ENCODE measurements at regions not wholly inside any gene's neighbourhood (a gene's known extent, or its start where the extent isn't known, plus 50 kb on each side); places are given as distances from the start of the nearest gene placed in this dataset.
"Not testable (repeated sequence)": the region's sequence is repeated elsewhere in the genome, so short reads cannot be mapped to it uniquely, and the experiment has no call there.

DNA sequence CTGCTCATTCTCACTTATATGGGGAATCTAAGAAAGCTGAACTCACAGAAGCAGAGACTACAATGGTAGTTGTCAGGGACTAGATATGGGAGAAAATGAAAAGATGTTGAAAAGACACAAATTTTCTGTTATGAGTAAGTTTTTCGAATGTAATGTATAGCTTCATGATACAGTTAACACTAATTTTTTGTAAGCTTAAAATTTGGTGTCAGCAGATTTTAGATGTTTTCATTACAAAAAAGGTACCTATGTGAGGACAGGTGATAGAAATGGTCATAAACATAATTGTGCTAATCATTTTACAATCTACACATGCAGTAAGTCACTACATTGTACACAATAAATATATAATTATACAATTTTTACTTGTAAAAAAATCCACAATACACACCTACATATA, 286.6 kb downstream of the ZNF33B start:
- Histone ChIP-seq H3K4me1 (ENCODE audit: insufficient read depth, low read length) (no peaks in the 10 kb centered on the region), H3K9me3 (ENCODE audit: insufficient read depth, low read depth, low read length) (peaks cover 42% of the 10 kb centered on the region), H3K27ac (ENCODE audit: low read length) (no peak overlapping the region), H3K9ac (ENCODE audit: low read depth, low read length) (no peak overlapping the region), H3K27me3 (ENCODE audit: insufficient read depth, low read length) (no peaks in the 10 kb centered on the region), H3K36me3 (ENCODE audit: insufficient read depth, low read depth, low read length) (no peaks in the 10 kb centered on the region), H3K4me3 (ENCODE audit: low read length) (no peak overlapping the region)

- not testable (repeated sequence) for H3K36me3 ChIP-seq (ENCODE audit: insufficient read depth, low read depth, low read length); H3K9ac ChIP-seq (ENCODE audit: low read depth, low read length); H3K27me3 ChIP-seq (ENCODE audit: insufficient read depth, low read length); H3K4me3 ChIP-seq (ENCODE audit: low read length); H3K27ac ChIP-seq (ENCODE audit: low read length); H3K4me1 ChIP-seq (ENCODE audit: insufficient read depth, low read length)
- peaks cover 77% of the 10 kb centered on the region for H3K9me3 ChIP-seq (ENCODE audit: insufficient read depth, low read depth, low read length)
These were observed 301.6 kb downstream of the ZNF33B start for GRCh38 chr10:42336593-42337337.

DNA sequence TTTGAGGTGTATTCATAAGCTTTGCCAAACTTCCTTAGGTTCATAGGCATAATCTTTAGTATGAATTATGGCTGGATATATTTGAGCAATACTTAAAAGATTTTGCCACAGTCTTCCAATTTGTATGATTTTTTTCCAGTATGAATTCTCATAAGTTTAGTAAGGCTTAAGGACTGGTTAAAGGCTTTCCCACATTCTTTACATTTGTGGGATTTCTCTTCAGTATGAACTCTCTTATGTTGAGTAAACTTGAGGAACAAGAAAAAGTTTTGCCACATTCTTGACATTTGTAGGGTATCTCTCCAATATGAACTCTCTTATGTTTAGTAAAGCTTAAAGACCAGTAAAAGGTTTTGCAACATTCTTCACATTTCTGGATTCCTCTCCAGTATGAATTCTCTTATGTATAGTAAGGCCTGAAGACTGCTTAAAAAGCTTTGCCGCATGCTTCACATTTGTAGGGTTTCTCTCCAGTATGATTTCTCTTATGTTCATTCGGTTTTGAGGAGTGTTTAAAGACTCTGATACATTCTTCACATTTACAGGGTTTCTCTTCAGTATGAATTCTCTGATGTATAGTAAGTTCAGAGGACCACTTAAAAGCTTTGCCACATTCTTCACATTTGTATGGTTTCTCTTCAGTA, 302.6 kb downstream of the ZNF33B start:
- not testable (repeated sequence) for H3K9ac ChIP-seq (ENCODE audit: low read depth, low read length); H3K36me3 ChIP-seq (ENCODE audit: insufficient read depth, low read depth, low read length); H3K27ac ChIP-seq (ENCODE audit: low read length); H3K4me3 ChIP-seq (ENCODE audit: low read length); H3K27me3 ChIP-seq (ENCODE audit: insufficient read depth, low read length); H3K4me1 ChIP-seq (ENCODE audit: insufficient read depth, low read length)
- peaks cover 81% of the 10 kb centered on the region for H3K9me3 ChIP-seq (ENCODE audit: insufficient read depth, low read depth, low read length)

GRCh38 chr10:42304341-42304740, 334.0 kb downstream of the ZNF33B start:
- Histone ChIP-seq H3K36me3 (ENCODE audit: insufficient read depth, low read depth, low read length) (no peaks in the 10 kb centered on the region), H3K27ac (ENCODE audit: low read length) (no peak overlapping the region), H3K9ac (ENCODE audit: low read depth, low read length) (no peak overlapping the region), H3K27me3 (ENCODE audit: insufficient read depth, low read length) (no peaks in the 10 kb centered on the region), H3K9me3 (ENCODE audit: insufficient read depth, low read depth, low read length) (peaks cover 97% of the 10 kb centered on the region), H3K4me3 (ENCODE audit: low read length) (peak overlapping the region; percentile 6; the same call in 1 of the 2 replicates), H3K4me1 (ENCODE audit: insufficient read depth, low read length) (no peaks in the 10 kb centered on the region)

DNA sequence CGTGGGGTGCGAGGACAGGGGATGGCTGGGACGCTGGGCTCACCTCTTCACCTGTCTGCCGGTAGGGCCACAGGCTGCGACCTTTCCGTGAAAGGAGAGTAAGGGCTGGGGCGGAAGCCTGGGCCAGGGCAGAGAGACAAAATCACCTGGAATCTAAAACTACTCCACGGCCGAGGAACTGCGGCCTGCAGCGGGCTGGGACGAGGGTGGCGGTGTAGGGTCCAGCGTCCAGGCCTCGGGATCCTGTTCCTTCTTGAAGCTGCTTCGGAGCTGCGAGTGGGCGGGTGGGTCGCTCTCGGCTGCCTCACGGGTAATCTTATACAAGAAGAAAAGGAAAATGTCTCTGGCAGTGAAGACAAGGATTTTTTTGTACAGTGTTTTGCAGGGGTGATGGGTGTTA, 356.5 kb downstream of the ZNF33B start:
- not testable (repeated sequence) for H3K36me3 ChIP-seq (ENCODE audit: insufficient read depth, low read depth, low read length); H3K9me3 ChIP-seq (ENCODE audit: insufficient read depth, low read depth, low read length)

GRCh38 chr10:42269788-42270187, 368.6 kb downstream of the ZNF33B start:
- H3K4me3 ChIP-seq (ENCODE audit: low read length); H3K4me1 ChIP-seq (ENCODE audit: insufficient read depth, low read length); H3K27me3 ChIP-seq (ENCODE audit: insufficient read depth, low read length); H3K36me3 ChIP-seq (ENCODE audit: insufficient read depth, low read depth, low read length); H3K9ac ChIP-seq (ENCODE audit: low read depth, low read length); H3K27ac ChIP-seq (ENCODE audit: low read length): not testable (repeated sequence)
- H3K9me3 ChIP-seq (ENCODE audit: insufficient read depth, low read depth, low read length), result peaks cover 14% of the 10 kb centered on the region

More for the DNA sequence above, 356.5 kb downstream of the ZNF33B start:
- not testable (repeated sequence) for H3K4me1 ChIP-seq (ENCODE audit: insufficient read depth, low read length); H3K27me3 ChIP-seq (ENCODE audit: insufficient read depth, low read length); H3K4me3 ChIP-seq (ENCODE audit: low read length); H3K9ac ChIP-seq (ENCODE audit: low read depth, low read length); H3K27ac ChIP-seq (ENCODE audit: low read length)

DNA sequence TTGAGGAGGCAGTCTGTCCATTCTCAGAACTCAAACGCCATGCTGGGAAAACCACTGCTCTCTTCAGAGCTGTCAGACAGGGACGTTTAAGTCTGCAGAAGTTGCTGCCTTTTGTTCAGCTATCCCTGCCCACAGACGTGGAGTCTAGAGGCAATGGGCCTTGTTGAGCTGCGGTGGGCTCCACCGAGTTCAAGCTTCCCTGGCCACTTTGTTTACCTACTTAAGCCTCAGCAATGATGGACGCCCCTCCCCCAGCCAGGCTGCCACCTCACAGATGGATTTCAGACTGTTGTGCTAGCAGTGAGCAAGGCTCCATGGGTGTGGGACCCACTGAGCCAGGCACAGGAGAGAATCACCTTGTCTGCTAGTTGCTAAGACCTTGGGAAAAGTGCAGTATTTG, 375.1 kb downstream of the ZNF33B start:
- not testable (repeated sequence) for H3K36me3 ChIP-seq (ENCODE audit: insufficient read depth, low read depth, low read length); H3K4me1 ChIP-seq (ENCODE audit: insufficient read depth, low read length); H3K27ac ChIP-seq (ENCODE audit: low read length); H3K27me3 ChIP-seq (ENCODE audit: insufficient read depth, low read length); H3K4me3 ChIP-seq (ENCODE audit: low read length); H3K9ac ChIP-seq (ENCODE audit: low read depth, low read length)
- H3K9me3 ChIP-seq (ENCODE audit: insufficient read depth, low read depth, low read length), result peaks cover 13% of the 10 kb centered on the region; the same call in 1 of the 2 replicates

DNA sequence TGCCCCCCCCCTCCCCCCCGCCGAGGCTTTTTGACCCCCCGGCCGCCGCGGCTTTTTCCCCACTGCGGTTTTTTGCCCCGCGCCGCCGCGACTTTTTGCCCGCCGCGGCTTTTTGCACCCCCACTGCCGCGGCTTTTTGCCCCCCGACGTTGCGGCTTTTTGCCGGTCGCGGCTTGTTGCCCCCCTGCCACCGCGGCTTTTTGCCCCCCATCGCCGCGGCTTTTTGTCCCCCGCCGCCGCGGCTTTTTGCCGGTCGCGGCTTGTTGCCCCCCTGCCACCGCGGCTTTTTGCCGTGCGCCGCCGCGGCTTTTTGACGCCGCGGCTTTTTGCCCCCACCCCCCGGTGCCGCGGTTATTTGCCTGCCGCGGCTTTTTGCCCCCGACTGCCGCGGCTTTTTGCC, 395.4 kb downstream of the ZNF33B start:
- H3K36me3 ChIP-seq (ENCODE audit: insufficient read depth, low read depth, low read length); H3K4me3 ChIP-seq (ENCODE audit: low read length); H3K4me1 ChIP-seq (ENCODE audit: insufficient read depth, low read length); H3K27ac ChIP-seq (ENCODE audit: low read length); H3K9me3 ChIP-seq (ENCODE audit: insufficient read depth, low read depth, low read length); H3K27me3 ChIP-seq (ENCODE audit: insufficient read depth, low read length); H3K9ac ChIP-seq (ENCODE audit: low read depth, low read length): not testable (repeated sequence)

DNA sequence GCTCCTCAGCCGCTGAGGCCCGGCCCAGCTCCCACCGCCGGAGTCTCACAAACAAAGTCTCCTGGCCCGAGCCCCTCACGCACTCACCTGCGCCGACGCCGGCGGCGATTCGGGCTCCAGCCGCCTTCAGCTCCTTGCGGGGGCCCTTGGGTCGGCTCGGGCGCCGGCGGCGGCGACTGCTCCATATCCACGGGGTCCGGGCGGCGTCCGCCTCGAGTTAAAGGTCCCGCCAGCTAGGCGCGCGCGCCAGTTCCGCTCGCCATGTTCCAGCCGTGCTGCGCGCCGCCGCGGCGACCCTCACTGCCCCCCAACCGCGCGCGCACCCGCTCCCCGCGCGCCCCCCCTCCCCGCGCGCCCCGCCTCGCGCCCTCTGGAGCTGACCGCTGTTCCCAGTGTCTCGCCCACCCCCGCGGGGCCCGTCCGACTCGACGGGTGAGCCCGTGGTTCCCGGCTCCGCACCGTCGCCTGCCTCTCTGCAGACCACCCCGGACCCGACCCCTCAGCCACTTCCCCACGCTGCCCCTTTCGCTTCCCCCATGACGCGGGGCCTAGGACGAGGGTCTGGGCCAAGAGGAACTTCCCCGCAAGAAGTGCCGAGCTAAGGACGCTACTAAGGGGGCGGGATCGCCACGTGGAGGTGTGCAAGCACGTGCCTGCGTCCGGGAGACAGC, 396.1 kb downstream of the ZNF33B start:
- Histone ChIP-seq H3K36me3 (ENCODE audit: insufficient read depth, low read depth, low read length) (no peaks in the 10 kb centered on the region), H3K27ac (ENCODE audit: low read length) (no peak overlapping the region), H3K9me3 (ENCODE audit: insufficient read depth, low read depth, low read length) (no peaks in the 10 kb centered on the region; the same call in none of the 2 replicates), H3K9ac (ENCODE audit: low read depth, low read length) (no peak overlapping the region), H3K27me3 (ENCODE audit: insufficient read depth, low read length) (no peaks in the 10 kb centered on the region), H3K4me1 (ENCODE audit: insufficient read depth, low read length) (no peaks in the 10 kb centered on the region), H3K4me3 (ENCODE audit: low read length) (no peak overlapping the region)

DNA sequence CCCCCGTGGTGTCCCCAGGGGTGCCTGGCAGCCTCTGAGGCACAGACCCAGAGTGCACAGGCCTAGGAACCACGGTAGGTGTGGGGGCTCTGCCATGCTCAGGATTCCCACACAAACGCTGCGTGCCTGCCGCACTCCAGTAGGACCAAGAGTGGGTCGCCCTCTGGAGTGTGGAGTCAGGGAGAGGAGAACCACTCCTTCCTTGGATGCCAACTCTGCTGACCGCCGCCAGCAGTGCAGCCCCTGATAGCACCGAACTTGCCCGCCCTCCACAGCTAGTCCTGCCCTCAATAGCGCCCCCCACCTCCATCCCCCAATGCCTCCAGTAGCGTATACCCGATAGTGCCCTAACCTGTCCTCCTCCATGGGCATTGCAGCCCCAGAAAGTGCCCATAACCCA, 402.0 kb downstream of the ZNF33B start:
- not testable (repeated sequence) for H3K4me1 ChIP-seq (ENCODE audit: insufficient read depth, low read length); H3K27ac ChIP-seq (ENCODE audit: low read length); H3K4me3 ChIP-seq (ENCODE audit: low read length); H3K9me3 ChIP-seq (ENCODE audit: insufficient read depth, low read depth, low read length); H3K36me3 ChIP-seq (ENCODE audit: insufficient read depth, low read depth, low read length); H3K27me3 ChIP-seq (ENCODE audit: insufficient read depth, low read length); H3K9ac ChIP-seq (ENCODE audit: low read depth, low read length)

- H3K36me3 ChIP-seq (ENCODE audit: insufficient read depth, low read depth, low read length); H3K4me1 ChIP-seq (ENCODE audit: insufficient read depth, low read length); H3K27me3 ChIP-seq (ENCODE audit: insufficient read depth, low read length); H3K27ac ChIP-seq (ENCODE audit: low read length); H3K9ac ChIP-seq (ENCODE audit: low read depth, low read length); H3K4me3 ChIP-seq (ENCODE audit: low read length): not testable (repeated sequence)
- H3K9me3 ChIP-seq (ENCODE audit: insufficient read depth, low read depth, low read length), result peaks cover 10% of the 10 kb centered on the region
These were observed 402.6 kb downstream of the ZNF33B start for GRCh38 chr10:42235736-42236135.

- not testable (repeated sequence) for H3K4me3 ChIP-seq (ENCODE audit: low read length); H3K27ac ChIP-seq (ENCODE audit: low read length); H3K4me1 ChIP-seq (ENCODE audit: insufficient read depth, low read length); H3K27me3 ChIP-seq (ENCODE audit: insufficient read depth, low read length); H3K36me3 ChIP-seq (ENCODE audit: insufficient read depth, low read depth, low read length); H3K9ac ChIP-seq (ENCODE audit: low read depth, low read length)
- peaks cover 15% of the 10 kb centered on the region for H3K9me3 ChIP-seq (ENCODE audit: insufficient read depth, low read depth, low read length)
These were observed 403.1 kb downstream of the ZNF33B start for GRCh38 chr10:42235241-42235640.

All from iPS-20b (cell line).